Keratinocyte (primary cell): ENCODE measurements at regions not wholly inside any gene's neighbourhood (a gene's known extent, or its start where the extent isn't known, plus 50 kb on each side); places are given as distances from the start of the nearest gene placed in this dataset.

Experiments used
- DNase-seq: peaks from one replicate; pipeline ENCODE4 v3.0.0-alpha.2; 2011; ENCODE audit warnings: low read depth, missing footprints, low spot score
- FAIRE-seq: peaks from 2 replicates; lab custom pipeline; 2011; peaks lifted over from hg19 to GRCh38; lab: Jason Lieb, UNC
- H2AFZ ChIP-seq: 2 replicates; pipeline ENCODE4 v1.6.0; 2012; ENCODE audit warnings: low read length, control low read depth, inconsistent platforms; ENCODE audit not compliant: control insufficient read depth
- H3K27ac ChIP-seq: 2 replicates; pipeline ENCODE4 v1.5.1; 2011; ENCODE audit warnings: low read length; ENCODE audit not compliant: control insufficient read depth, insufficient read depth
- H3K27me3 ChIP-seq: 3 replicates; pipeline ENCODE4 v1.6.0; 2011; ENCODE audit warnings: low read length; ENCODE audit not compliant: control insufficient read depth, insufficient read depth; ENCODE audit errors: extremely low read depth
- H3K36me3 ChIP-seq, 2 experiments: 2 replicates in 1 of 2; 3 replicates in 1 of 2; pipeline ENCODE4 v1.5.1; 2011; ENCODE audit warnings: low read length in 2 of 2, mild to moderate bottlenecking in 1 of 2; ENCODE audit not compliant: control insufficient read depth in 2 of 2, insufficient read depth in 2 of 2; ENCODE audit errors: extremely low read depth in 1 of 2
- H3K4me1 ChIP-seq: 3 replicates; pipeline ENCODE4 v1.5.1; 2011; ENCODE audit warnings: low read length; ENCODE audit not compliant: control insufficient read depth, insufficient read depth; ENCODE audit errors: extremely low read depth
- H3K4me2 ChIP-seq: 3 replicates; pipeline ENCODE4 v1.6.0; 2011; ENCODE audit warnings: low read depth, low read length; ENCODE audit not compliant: control insufficient read depth, insufficient read depth; ENCODE audit errors: extremely low read depth
- H3K4me3 ChIP-seq, 3 experiments: fragments of 200-600 bp in 1 of 3; sonication (generic) in 1 of 3; 2 replicates in 2 of 3; 3 replicates in 1 of 3; pipeline ENCODE4 v1.5.1; 2011 to 2016; ENCODE audit warnings: low read length in 3 of 3, mild to moderate bottlenecking in 3 of 3, control low read depth in 2 of 3, inconsistent platforms in 1 of 3, low read depth in 1 of 3, mixed read lengths in 1 of 3, mixed run types in 1 of 3, moderate library complexity in 1 of 3; ENCODE audit not compliant: control insufficient read depth in 2 of 3, insufficient read depth in 2 of 3; ENCODE audit errors: extremely low read depth in 1 of 3
- H3K79me2 ChIP-seq: 2 replicates; pipeline ENCODE4 v1.6.0; 2012; ENCODE audit warnings: low read length; ENCODE audit not compliant: control insufficient read depth, insufficient read depth
- H3K9ac ChIP-seq: 3 replicates; pipeline ENCODE4 v1.6.0; 2011; ENCODE audit warnings: low read length; ENCODE audit not compliant: control insufficient read depth, insufficient read depth; ENCODE audit errors: extremely low read depth
- H3K9me1 ChIP-seq: 3 replicates; pipeline ENCODE4 v1.6.0; 2011; ENCODE audit warnings: low read length; ENCODE audit not compliant: control insufficient read depth, insufficient read depth; ENCODE audit errors: extremely low read depth
- H3K9me3 ChIP-seq: 2 replicates; pipeline ENCODE4 v1.5.1; 2012; ENCODE audit warnings: low read depth, low read length; ENCODE audit not compliant: control insufficient read depth
- H4K20me1 ChIP-seq: 3 replicates; pipeline ENCODE4 v1.6.0; 2011; ENCODE audit warnings: low read length; ENCODE audit not compliant: control insufficient read depth, insufficient read depth; ENCODE audit errors: extremely low read depth
- EZH2 ChIP-seq: IDR thresholded peaks from one replicate; pipeline ENCODE4 v1.6.1; 2012; ENCODE audit warnings: inconsistent platforms, mild to moderate bottlenecking, low read length, moderate library complexity
- dilution Hi-C: fragments of 300-500 bp; cut with MboI; formaldehyde crosslinking; loops from one replicate; pipeline ENCODE4 v1.7.0; 2020; ENCODE audit warnings: low sequenced_read_pairs; ENCODE audit not compliant: extremely low pct_ligation_motif_present
- TF ChIP-seq, protein P1 (sequence below), 3 experiments: IDR thresholded peaks in 1 of 3; conservative IDR thresholded peaks in 1 of 3; optimal IDR thresholded peaks in 1 of 3; 2 replicates in 2 of 3; 3 replicates in 1 of 3; pipeline versions ENCODE3 to v1.5.1; 2011; ENCODE audit warnings: low read length in 3 of 3, mild to moderate bottlenecking in 3 of 3, moderate library complexity in 2 of 3, control low read depth in 1 of 3, inconsistent platforms in 1 of 3; ENCODE audit not compliant: insufficient read depth in 2 of 3; ENCODE audit errors: extremely low read depth in 1 of 3

GRCh38 chr4:19400820-19401219 lies 850.9 kb upstream of the SLIT2 start:
- Histone ChIP-seq H3K79me2 (no peaks in the 10 kb centered on the region), H3K4me1 (no peaks in the 10 kb centered on the region), H3K4me3 (no peak overlapping the region), H3K27me3 (no peaks in the 10 kb centered on the region), H2AFZ (no peak overlapping the region), H3K9me1 (no peaks in the 10 kb centered on the region), H4K20me1 (no peaks in the 10 kb centered on the region), H3K27ac (no peak overlapping the region), H3K4me2 (no peak overlapping the region), H3K9ac (no peak overlapping the region), H3K9me3 (no peaks in the 10 kb centered on the region), H3K36me3 (no peaks in the 10 kb centered on the region)
- TF ChIP-seq EZH2: no peak
- TF ChIP-seq, protein P1, sequence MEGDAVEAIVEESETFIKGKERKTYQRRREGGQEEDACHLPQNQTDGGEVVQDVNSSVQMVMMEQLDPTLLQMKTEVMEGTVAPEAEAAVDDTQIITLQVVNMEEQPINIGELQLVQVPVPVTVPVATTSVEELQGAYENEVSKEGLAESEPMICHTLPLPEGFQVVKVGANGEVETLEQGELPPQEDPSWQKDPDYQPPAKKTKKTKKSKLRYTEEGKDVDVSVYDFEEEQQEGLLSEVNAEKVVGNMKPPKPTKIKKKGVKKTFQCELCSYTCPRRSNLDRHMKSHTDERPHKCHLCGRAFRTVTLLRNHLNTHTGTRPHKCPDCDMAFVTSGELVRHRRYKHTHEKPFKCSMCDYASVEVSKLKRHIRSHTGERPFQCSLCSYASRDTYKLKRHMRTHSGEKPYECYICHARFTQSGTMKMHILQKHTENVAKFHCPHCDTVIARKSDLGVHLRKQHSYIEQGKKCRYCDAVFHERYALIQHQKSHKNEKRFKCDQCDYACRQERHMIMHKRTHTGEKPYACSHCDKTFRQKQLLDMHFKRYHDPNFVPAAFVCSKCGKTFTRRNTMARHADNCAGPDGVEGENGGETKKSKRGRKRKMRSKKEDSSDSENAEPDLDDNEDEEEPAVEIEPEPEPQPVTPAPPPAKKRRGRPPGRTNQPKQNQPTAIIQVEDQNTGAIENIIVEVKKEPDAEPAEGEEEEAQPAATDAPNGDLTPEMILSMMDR (optimal IDR thresholded peaks at IDR 0.05 in 1 of 3, IDR thresholded peaks at IDR 0.05 in 1 of 3, conservative IDR thresholded peaks at IDR 0.05 in 1 of 3; ENCODE audit: extremely low read depth in 1 of 3, insufficient read depth in 2 of 3, low read length in 3 of 3): no peak
- FAIRE-seq (no peak), DNase-seq (no peak)
- dilution Hi-C loops: no loop called here

- H3K4me3 ChIP-seq: no peak overlapping the region
- no peak for DNase-seq
These were observed 852.7 kb upstream of the SLIT2 start for GRCh38 chr4:19399001-19399400.

More at GRCh38 chr4:19399001-19399400, 852.7 kb upstream of the SLIT2 start:
- no peak overlapping the region for H3K27ac ChIP-seq
- no peaks in the 10 kb centered on the region for H3K36me3 ChIP-seq
- TF ChIP-seq, protein P1 (optimal IDR thresholded peaks at IDR 0.05 in 1 of 3, IDR thresholded peaks at IDR 0.05 in 1 of 3, conservative IDR thresholded peaks at IDR 0.05 in 1 of 3; ENCODE audit: extremely low read depth in 1 of 3, insufficient read depth in 2 of 3, low read length in 3 of 3): no peak
- TF ChIP-seq EZH2: no peak
- H3K27me3 ChIP-seq: no peaks in the 10 kb centered on the region
- dilution Hi-C loops: no loop called here
- no peaks in the 10 kb centered on the region for H3K9me1 ChIP-seq
- no peaks in the 10 kb centered on the region for H3K4me1 ChIP-seq
- H3K79me2 ChIP-seq: no peaks in the 10 kb centered on the region
- H3K9me3 ChIP-seq: no peaks in the 10 kb centered on the region
- H3K9ac ChIP-seq: no peak overlapping the region
- no peaks in the 10 kb centered on the region for H4K20me1 ChIP-seq
- FAIRE-seq: no peak
- H2AFZ ChIP-seq: no peak overlapping the region
- no peak overlapping the region for H3K4me2 ChIP-seq
